IMR-90 (cell line): ENCODE measurements at regions not wholly inside any gene's neighbourhood (a gene's known extent, or its start where the extent isn't known, plus 50 kb on each side); places are given as distances from the start of the nearest gene placed in this dataset.

Source experiments
- BHLHE40 ChIP-seq: fragments of 150-350 bp; IDR thresholded peaks from 2 replicates; pipeline ENCODE4 v1.6.1; 2016; ENCODE audit warnings: mild to moderate bottlenecking, low read depth, low read length
- CHD1 ChIP-seq: IDR thresholded peaks from 2 replicates; pipeline ENCODE4 v1.6.1; 2012; ENCODE audit warnings: low read depth, low read length, improper control_type of control experiment
- MAFK ChIP-seq: IDR thresholded peaks from 2 replicates; pipeline ENCODE4 v1.6.1; 2012; ENCODE audit warnings: low read depth, low read length, improper control_type of control experiment
- MAZ ChIP-seq: IDR thresholded peaks from 2 replicates; pipeline ENCODE4 v1.6.1; 2012; ENCODE audit warnings: low read depth, mild to moderate bottlenecking, low read length, improper control_type of control experiment, moderate library complexity, borderline replicate concordance
- NFE2L2 ChIP-seq: fragments of 150-350 bp; IDR thresholded peaks from 2 replicates; pipeline ENCODE4 v1.6.1; 2016; ENCODE audit warnings: low read depth, mild to moderate bottlenecking, low read length
- POLR2A ChIP-seq: IDR thresholded peaks from 2 replicates; pipeline ENCODE4 v1.6.1; 2012; ENCODE audit warnings: mild to moderate bottlenecking, low read depth, low read length
- RCOR1 ChIP-seq: IDR thresholded peaks from 2 replicates; pipeline ENCODE4 v1.6.1; 2012; ENCODE audit warnings: mild to moderate bottlenecking, low read length, improper control_type of control experiment; ENCODE audit not compliant: insufficient replicate concordance
- RFX5 ChIP-seq: IDR thresholded peaks from 2 replicates; pipeline ENCODE4 v1.8.0; 2012; ENCODE audit warnings: low read depth, mild to moderate bottlenecking, low read length, moderate library complexity
- SMC3 ChIP-seq: fragments of 150-350 bp; IDR thresholded peaks from 2 replicates; pipeline ENCODE4 v1.6.1; 2016; ENCODE audit warnings: low read depth, mild to moderate bottlenecking, antibody characterized with exemption, low read length, moderate library complexity
- TF ChIP-seq, protein P1 (sequence below): conservative IDR thresholded peaks from 2 replicates; pipeline ENCODE4 v1.5.1; 2012; ENCODE audit warnings: mild to moderate bottlenecking, low read depth, low read length, improper control_type of control experiment
- TF ChIP-seq, protein P2 (sequence below): fragments of 150-350 bp; IDR thresholded peaks from 2 replicates; pipeline ENCODE4 v1.6.1; 2016; ENCODE audit warnings: low read depth, mild to moderate bottlenecking, low read length, moderate library complexity, borderline replicate concordance

DNA sequence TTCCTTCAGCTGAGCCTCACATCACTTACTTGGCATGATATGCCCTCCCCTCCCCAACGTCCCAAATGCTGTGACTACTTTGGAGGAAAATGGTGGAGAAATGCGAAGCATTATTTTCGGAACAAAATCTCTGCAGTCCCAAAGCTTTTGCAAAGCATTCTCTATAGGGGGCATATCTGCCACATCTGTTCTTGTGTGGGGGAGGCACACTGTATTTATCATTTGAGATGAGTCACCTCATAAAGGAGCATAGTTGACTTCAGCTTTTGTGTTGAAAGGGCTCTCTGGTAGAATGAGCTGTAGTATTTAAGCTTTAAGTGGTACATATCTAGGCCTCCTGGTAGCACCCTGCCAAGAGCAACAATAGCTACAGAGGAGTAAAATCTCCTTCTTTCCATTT lies 447.5 kb downstream of the ADAMTS20 start:
- TF ChIP-seq RCOR1 = no peak
- TF ChIP-seq, protein P1, sequence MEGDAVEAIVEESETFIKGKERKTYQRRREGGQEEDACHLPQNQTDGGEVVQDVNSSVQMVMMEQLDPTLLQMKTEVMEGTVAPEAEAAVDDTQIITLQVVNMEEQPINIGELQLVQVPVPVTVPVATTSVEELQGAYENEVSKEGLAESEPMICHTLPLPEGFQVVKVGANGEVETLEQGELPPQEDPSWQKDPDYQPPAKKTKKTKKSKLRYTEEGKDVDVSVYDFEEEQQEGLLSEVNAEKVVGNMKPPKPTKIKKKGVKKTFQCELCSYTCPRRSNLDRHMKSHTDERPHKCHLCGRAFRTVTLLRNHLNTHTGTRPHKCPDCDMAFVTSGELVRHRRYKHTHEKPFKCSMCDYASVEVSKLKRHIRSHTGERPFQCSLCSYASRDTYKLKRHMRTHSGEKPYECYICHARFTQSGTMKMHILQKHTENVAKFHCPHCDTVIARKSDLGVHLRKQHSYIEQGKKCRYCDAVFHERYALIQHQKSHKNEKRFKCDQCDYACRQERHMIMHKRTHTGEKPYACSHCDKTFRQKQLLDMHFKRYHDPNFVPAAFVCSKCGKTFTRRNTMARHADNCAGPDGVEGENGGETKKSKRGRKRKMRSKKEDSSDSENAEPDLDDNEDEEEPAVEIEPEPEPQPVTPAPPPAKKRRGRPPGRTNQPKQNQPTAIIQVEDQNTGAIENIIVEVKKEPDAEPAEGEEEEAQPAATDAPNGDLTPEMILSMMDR = no peak
- TF ChIP-seq CHD1 = no peak
- TF ChIP-seq POLR2A = no peak
- TF ChIP-seq, protein P2, sequence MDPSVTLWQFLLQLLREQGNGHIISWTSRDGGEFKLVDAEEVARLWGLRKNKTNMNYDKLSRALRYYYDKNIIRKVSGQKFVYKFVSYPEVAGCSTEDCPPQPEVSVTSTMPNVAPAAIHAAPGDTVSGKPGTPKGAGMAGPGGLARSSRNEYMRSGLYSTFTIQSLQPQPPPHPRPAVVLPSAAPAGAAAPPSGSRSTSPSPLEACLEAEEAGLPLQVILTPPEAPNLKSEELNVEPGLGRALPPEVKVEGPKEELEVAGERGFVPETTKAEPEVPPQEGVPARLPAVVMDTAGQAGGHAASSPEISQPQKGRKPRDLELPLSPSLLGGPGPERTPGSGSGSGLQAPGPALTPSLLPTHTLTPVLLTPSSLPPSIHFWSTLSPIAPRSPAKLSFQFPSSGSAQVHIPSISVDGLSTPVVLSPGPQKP = no peak
- TF ChIP-seq MAFK = no peak
- no peak for TF ChIP-seq MAZ
- no peak for TF ChIP-seq SMC3
- TF ChIP-seq NFE2L2 = no peak
- TF ChIP-seq BHLHE40 = no peak
- no peak for TF ChIP-seq RFX5
